ENCODE measurements at regions not wholly inside any gene's neighbourhood (a gene's known extent, or its start where the extent isn't known, plus 50 kb on each side); places are given as distances from the start of the nearest gene placed in this dataset.

GRCh38 chr3:144760831-144761230, 789.2 kb downstream of the DIPK2A start:
- Histone ChIP-seq H3K36me3 (no peaks in the 10 kb centered on the region), H3K27me3 (ENCODE audit: low read depth) (no peaks in the 10 kb centered on the region), H3K4me3 (no peak overlapping the region), H3K9me3 (no peaks in the 10 kb centered on the region), H3K4me1 (no peaks in the 10 kb centered on the region), H3K27ac (no peak overlapping the region)
- no peak for DNase-seq
- intact Hi-C loops (cut with DNase I) = no loop called here
- no peak for TF ChIP-seq CTCF (IDR thresholded peaks at IDR 0.05)
- no peak for ATAC-seq

GRCh38 chr3:144762091-144762490, 790.5 kb downstream of the DIPK2A start:
- DNase-seq (no peak), ATAC-seq (no peak)
- TF ChIP-seq CTCF (IDR thresholded peaks at IDR 0.05) = no peak
- no peak overlapping the region for H3K27ac ChIP-seq
- H3K36me3 ChIP-seq = no peaks in the 10 kb centered on the region
- no peaks in the 10 kb centered on the region for H3K9me3 ChIP-seq
- intact Hi-C loops (cut with DNase I) = no loop called here
- H3K27me3 ChIP-seq (ENCODE audit: low read depth) = no peaks in the 10 kb centered on the region
- H3K4me3 ChIP-seq = no peak overlapping the region
- no peaks in the 10 kb centered on the region for H3K4me1 ChIP-seq

GRCh38 chr3:144763878-144764454, 792.3 kb downstream of the DIPK2A start:
- H3K4me1 ChIP-seq = no peaks in the 10 kb centered on the region

GRCh38 chr3:144770281-144770680, 798.7 kb downstream of the DIPK2A start:
- no peak for TF ChIP-seq CTCF (IDR thresholded peaks at IDR 0.05)
- Histone ChIP-seq H3K4me1 (no peaks in the 10 kb centered on the region), H3K27ac (no peak overlapping the region), H3K4me3 (no peak overlapping the region), H3K9me3 (no peaks in the 10 kb centered on the region), H3K27me3 (ENCODE audit: low read depth) (no peaks in the 10 kb centered on the region), H3K36me3 (no peaks in the 10 kb centered on the region)
- intact Hi-C loops (cut with DNase I) = loop anchor here (10.0 kb wide), 1 partner anchor 795 kb away; the partner anchor contains the start of gene DIPK2A
- DNase-seq (no peak), ATAC-seq (no peak)

More at GRCh38 chr3:144763878-144764454, 792.3 kb downstream of the DIPK2A start:
- ATAC-seq (no peak), DNase-seq (no peak)
- intact Hi-C loops (cut with DNase I) = no loop called here
- no peaks in the 10 kb centered on the region for H3K27me3 ChIP-seq (ENCODE audit: low read depth)
- H3K9me3 ChIP-seq = no peaks in the 10 kb centered on the region
- no peak for TF ChIP-seq CTCF (IDR thresholded peaks at IDR 0.05)
- H3K4me3 ChIP-seq = no peak overlapping the region
- no peak overlapping the region for H3K27ac ChIP-seq
- H3K36me3 ChIP-seq = no peaks in the 10 kb centered on the region

GRCh38 chr3:144770915-144771351, 799.3 kb downstream of the DIPK2A start:
- ATAC-seq = peak; percentile 61 to 74

More at GRCh38 chr3:144770915-144771351, 799.3 kb downstream of the DIPK2A start:
- no peaks in the 10 kb centered on the region for H3K36me3 ChIP-seq
- no peaks in the 10 kb centered on the region for H3K4me1 ChIP-seq
- no peak for DNase-seq
- no peak overlapping the region for H3K27ac ChIP-seq
- no peak overlapping the region for H3K4me3 ChIP-seq
- H3K27me3 ChIP-seq (ENCODE audit: low read depth) = no peaks in the 10 kb centered on the region
- intact Hi-C loops (cut with DNase I) = loop anchor here (10.0 kb wide), 1 partner anchor 796 kb away; the partner anchor contains the start of gene DIPK2A
- no peaks in the 10 kb centered on the region for H3K9me3 ChIP-seq
- TF ChIP-seq CTCF (IDR thresholded peaks at IDR 0.05) = peak; percentile 43

Measured in lower lobe of right lung (tissue), 2 donors.